Peyer's patch (tissue), 4 donors: ENCODE measurements at regions not wholly inside any gene's neighbourhood (a gene's known extent, or its start where the extent isn't known, plus 50 kb on each side); places are given as distances from the start of the nearest gene placed in this dataset.

Experiments used
- CTCF ChIP-seq, 6 experiments: fragments of 450-650 bp in 4 of 6; fragments of 200-600 bp in 2 of 6; sonication (generic) in 1 of 6; IDR thresholded peaks; one replicate each; pipeline ENCODE4 v1.5.1; 2017 to 2019; ENCODE audit warnings: antibody characterized with exemption in 6 of 6, mild to moderate bottlenecking in 3 of 6, moderate library complexity in 1 of 6
- POLR2A ChIP-seq, 2 donors: fragments of 450-650 bp; IDR thresholded peaks; one replicate each; pipeline ENCODE4 v1.5.1; 2017; ENCODE audit warnings: antibody characterized with exemption in 2 of 2, mild to moderate bottlenecking in 2 of 2, moderate library complexity in 2 of 2

GRCh38 chr9:103530934-103531333 is 535.8 kb downstream of the CYLC2 start:
- TF ChIP-seq POLR2A (IDR thresholded peaks at IDR 0.05) (no peak), CTCF (IDR thresholded peaks at IDR 0.05) (no peak)
